Glomerular visceral epithelial cell (primary cell): ENCODE measurements at regions not wholly inside any gene's neighbourhood (a gene's known extent, or its start where the extent isn't known, plus 50 kb on each side); places are given as distances from the start of the nearest gene placed in this dataset.
A peak's percentile ranks its signal among the peaks of the same experiment; 100 is the strongest.
"Not testable (repeated sequence)": the region's sequence is repeated elsewhere in the genome, so short reads cannot be mapped to it uniquely, and the experiment has no call there.

Experiments used
- DNase-seq: peaks from one replicate; pipeline ENCODE4 v3.0.0-alpha.2; 2016; ENCODE audit errors: extremely low spot score

- DNase-seq, result no peak
Observed at GRCh38 chr5:118379470-118379869, 608.9 kb downstream of the DTWD2 start.

- DNase-seq, result no peak
Observed at GRCh38 chr5:118378959-118379358, 609.4 kb downstream of the DTWD2 start.

GRCh38 chr5:118377420-118377819 is 610.9 kb downstream of the DTWD2 start:
- no peak for DNase-seq

GRCh38 chr5:118371973-118372831 is 616.1 kb downstream of the DTWD2 start:
- DNase-seq, result no peak

- DNase-seq, result no peak
Observed at GRCh38 chr5:118366429-118366828, 621.9 kb downstream of the DTWD2 start.

GRCh38 chr5:118365718-118366117 is 622.6 kb downstream of the DTWD2 start:
- no peak for DNase-seq

GRCh38 chr5:118354797-118355196 is 633.5 kb downstream of the DTWD2 start:
- DNase-seq, result no peak

GRCh38 chr5:118353970-118354369 is 634.4 kb downstream of the DTWD2 start:
- DNase-seq, result no peak

- DNase-seq, result no peak
Observed at GRCh38 chr5:118336468-118336867, 651.9 kb downstream of the DTWD2 start.

GRCh38 chr5:118327389-118327788 is 661.0 kb downstream of the DTWD2 start:
- DNase-seq, result no peak

- DNase-seq, result peak; percentile 48
Observed at GRCh38 chr5:118326481-118327045, 661.8 kb downstream of the DTWD2 start.

- no peak for DNase-seq
Observed at GRCh38 chr5:118325931-118326330, 662.4 kb downstream of the DTWD2 start.

GRCh38 chr5:118323723-118324122 is 664.6 kb downstream of the DTWD2 start:
- DNase-seq, result not testable (repeated sequence)

- no peak for DNase-seq
Observed at GRCh38 chr5:118321081-118321480, 667.3 kb downstream of the DTWD2 start.

GRCh38 chr5:118320121-118320520 is 668.2 kb downstream of the DTWD2 start:
- peak; percentile 8 for DNase-seq

- DNase-seq, result no peak
Observed at GRCh38 chr5:118314931-118315330, 673.4 kb downstream of the DTWD2 start.

GRCh38 chr5:118311103-118311819 is 677.1 kb downstream of the DTWD2 start:
- DNase-seq, result no peak

GRCh38 chr5:118310401-118310800 is 677.9 kb downstream of the DTWD2 start:
- DNase-seq, result no peak

- DNase-seq, result no peak
Observed at GRCh38 chr5:118303296-118303695, 685.1 kb downstream of the DTWD2 start.

GRCh38 chr5:118302786-118303185 is 685.6 kb downstream of the DTWD2 start:
- DNase-seq, result no peak

- no peak for DNase-seq
Observed at GRCh38 chr5:118301696-118302095, 686.7 kb downstream of the DTWD2 start.

GRCh38 chr5:118295045-118295444 is 693.3 kb downstream of the DTWD2 start:
- no peak for DNase-seq

- peak; percentile 9 for DNase-seq
Observed at GRCh38 chr5:118293378-118293777, 695.0 kb downstream of the DTWD2 start.
